ENCODE measurements at regions not wholly inside any gene's neighbourhood (a gene's known extent, or its start where the extent isn't known, plus 50 kb on each side); places are given as distances from the start of the nearest gene placed in this dataset.

- Histone ChIP-seq H3T11ph (ENCODE audit: low read length) (no peak overlapping the region), H3K23ac (ENCODE audit: insufficient read length, low read depth, low read length) (no peak overlapping the region), H3K9me3 (ENCODE audit: control insufficient read depth, low read depth, low read length) (peaks cover 15% of the 10 kb centered on the region), H4K91ac (ENCODE audit: insufficient read length, low read depth, low read length) (no peak overlapping the region), H2BK120ac (ENCODE audit: low read depth, low read length, poor library complexity, severe bottlenecking) (no peak overlapping the region), H3K79me1 (ENCODE audit: insufficient read depth, low read depth, low read length, poor library complexity, severe bottlenecking) (no peaks in the 10 kb centered on the region), H4K8ac (replicated peaks; ENCODE audit: insufficient read length, low read depth, low read length) (no peak overlapping the region), H2BK20ac (ENCODE audit: low read depth, low read length, poor library complexity, severe bottlenecking) (no peak overlapping the region), H2BK15ac (ENCODE audit: low read depth, low read length) (no peak overlapping the region), H4K5ac (ENCODE audit: insufficient read length, low read depth, low read length) (no peak overlapping the region), H3K4ac (ENCODE audit: low read depth, low read length) (no peak overlapping the region), H3K23me2 (ENCODE audit: insufficient read length, low read depth, low read length, poor library complexity, severe bottlenecking) (no peaks in the 10 kb centered on the region), H3K27ac (ENCODE audit: insufficient read length, low read depth, low read length) (no peak overlapping the region), H3K4me2 (ENCODE audit: insufficient read depth, insufficient read length, low read length) (no peak overlapping the region), H3K56ac (ENCODE audit: insufficient read length, low read depth, low read length) (no peak overlapping the region), H3K79me2 (ENCODE audit: insufficient read depth, low read length) (no peaks in the 10 kb centered on the region), H2AFZ (ENCODE audit: low read length) (no peak overlapping the region), H3K14ac (ENCODE audit: insufficient read depth, low read length) (no peak overlapping the region), H2BK5ac (ENCODE audit: insufficient read length, low read length) (no peak overlapping the region), H3K27me3 (ENCODE audit: insufficient read depth, low read length) (no peaks in the 10 kb centered on the region; the same call in 1 of the 2 replicates), H3K18ac (ENCODE audit: insufficient read length, low read depth, low read length) (no peak overlapping the region), H2AK5ac (ENCODE audit: insufficient read length, low read length) (no peak overlapping the region), H3K9ac (ENCODE audit: extremely low read depth, insufficient read length, low read length) (no peak overlapping the region), H2BK12ac (ENCODE audit: insufficient read length, low read depth, low read length) (no peak overlapping the region), H4K20me1 (ENCODE audit: control insufficient read depth, insufficient read depth, insufficient read length) (no peaks in the 10 kb centered on the region), H3K4me1 (ENCODE audit: insufficient read depth, low read length) (no peaks in the 10 kb centered on the region)
- WGBS (ENCODE audit: extremely low coverage, insufficient read length, low lambda C conversion rate) = no CpG with 5 or more reads among the region's 3 CpGs
- H3K9me3 Mint-ChIP-seq = peaks cover 31 to 37% of the 10 kb centered on the region in 2 experiments
- H3K27me3 Mint-ChIP-seq (ENCODE audit: low read depth) = peaks cover 7% of the 10 kb centered on the region
- no peak overlapping the region for H3K27ac Mint-ChIP-seq
- H3K4me3 Mint-ChIP-seq = no peak overlapping the region
- no peak for DNase-seq
- TF ChIP-seq, protein P1, sequence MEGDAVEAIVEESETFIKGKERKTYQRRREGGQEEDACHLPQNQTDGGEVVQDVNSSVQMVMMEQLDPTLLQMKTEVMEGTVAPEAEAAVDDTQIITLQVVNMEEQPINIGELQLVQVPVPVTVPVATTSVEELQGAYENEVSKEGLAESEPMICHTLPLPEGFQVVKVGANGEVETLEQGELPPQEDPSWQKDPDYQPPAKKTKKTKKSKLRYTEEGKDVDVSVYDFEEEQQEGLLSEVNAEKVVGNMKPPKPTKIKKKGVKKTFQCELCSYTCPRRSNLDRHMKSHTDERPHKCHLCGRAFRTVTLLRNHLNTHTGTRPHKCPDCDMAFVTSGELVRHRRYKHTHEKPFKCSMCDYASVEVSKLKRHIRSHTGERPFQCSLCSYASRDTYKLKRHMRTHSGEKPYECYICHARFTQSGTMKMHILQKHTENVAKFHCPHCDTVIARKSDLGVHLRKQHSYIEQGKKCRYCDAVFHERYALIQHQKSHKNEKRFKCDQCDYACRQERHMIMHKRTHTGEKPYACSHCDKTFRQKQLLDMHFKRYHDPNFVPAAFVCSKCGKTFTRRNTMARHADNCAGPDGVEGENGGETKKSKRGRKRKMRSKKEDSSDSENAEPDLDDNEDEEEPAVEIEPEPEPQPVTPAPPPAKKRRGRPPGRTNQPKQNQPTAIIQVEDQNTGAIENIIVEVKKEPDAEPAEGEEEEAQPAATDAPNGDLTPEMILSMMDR (conservative IDR thresholded peaks at IDR 0.05) = no peak
- peaks cover 6 to 24% (median 11%) of the 10 kb centered on the region in 3 experiments; a peak in 3 of 7 replicates for H3K36me3 Mint-ChIP-seq (ENCODE audit: insufficient read depth in 1 of 3, low read depth in 3 of 3)
- peaks cover 7 to 9% of the 10 kb centered on the region in 2 experiments; a peak in 3 of 4 replicates for H3K4me1 Mint-ChIP-seq
Observed at GRCh38 chr22:19648419-19648929, 65.8 kb upstream of the SEPTIN5 start.

Data from H9 (cell line).